NCI-H226 (cell line): ENCODE measurements at regions not wholly inside any gene's neighbourhood (a gene's known extent, or its start where the extent isn't known, plus 50 kb on each side); places are given as distances from the start of the nearest gene placed in this dataset.

Source experiments
- DNase-seq: peaks from one replicate; pipeline ENCODE4 v3.0.0-alpha.2; 2015

- no peak for DNase-seq
Observed at GRCh38 chr1:118339400-118340124, 154.5 kb upstream of the SPAG17 start.

DNA sequence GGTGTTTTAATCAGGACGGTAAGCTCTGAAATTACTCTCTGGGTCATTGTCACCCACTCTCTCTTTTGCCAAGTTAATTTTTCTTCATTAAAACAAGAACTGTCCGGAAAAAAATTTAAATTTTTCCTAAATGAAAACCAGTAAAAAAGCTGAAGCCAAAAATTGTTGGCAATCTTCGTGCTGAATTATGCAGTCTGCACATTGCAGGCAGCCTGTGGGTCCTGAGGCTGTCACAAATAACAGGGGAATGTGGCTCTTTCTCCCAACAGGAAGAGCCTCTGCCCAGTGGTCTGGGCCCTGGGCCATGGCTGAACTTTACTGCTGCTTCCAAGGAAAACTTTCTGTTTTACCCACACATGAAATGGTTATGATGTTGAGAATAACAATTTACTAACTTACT lies 153.9 kb upstream of the SPAG17 start:
- no peak for DNase-seq

- no peak for DNase-seq
Observed at GRCh38 chr1:118337346-118337745, 152.3 kb upstream of the SPAG17 start.

- DNase-seq = no peak
Observed at GRCh38 chr1:118335331-118335732, 150.3 kb upstream of the SPAG17 start.

DNA sequence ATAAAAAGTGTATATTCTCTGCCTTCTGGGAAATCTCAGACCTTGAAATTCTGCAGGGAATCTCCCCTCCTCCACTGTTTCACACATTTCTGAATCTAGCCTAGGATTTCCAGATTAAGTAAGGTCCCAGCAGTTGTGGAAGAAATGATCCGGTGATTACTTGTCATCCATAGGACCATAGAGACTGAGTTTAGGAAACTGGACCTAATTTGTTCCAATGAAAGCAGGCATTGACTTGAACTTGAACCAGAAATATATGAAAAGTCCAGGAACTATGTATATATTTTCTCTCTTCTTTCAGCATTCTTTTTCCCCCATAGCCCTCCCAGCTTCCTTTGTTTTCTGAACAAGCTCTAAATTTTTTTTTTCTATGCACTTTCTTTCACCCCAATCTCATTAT lies 149.5 kb upstream of the SPAG17 start:
- no peak for DNase-seq

GRCh38 chr1:118333601-118334210 lies 148.7 kb upstream of the SPAG17 start:
- no peak for DNase-seq

- DNase-seq = no peak
Observed at GRCh38 chr1:118326960-118327629, 142.1 kb upstream of the SPAG17 start.

DNA sequence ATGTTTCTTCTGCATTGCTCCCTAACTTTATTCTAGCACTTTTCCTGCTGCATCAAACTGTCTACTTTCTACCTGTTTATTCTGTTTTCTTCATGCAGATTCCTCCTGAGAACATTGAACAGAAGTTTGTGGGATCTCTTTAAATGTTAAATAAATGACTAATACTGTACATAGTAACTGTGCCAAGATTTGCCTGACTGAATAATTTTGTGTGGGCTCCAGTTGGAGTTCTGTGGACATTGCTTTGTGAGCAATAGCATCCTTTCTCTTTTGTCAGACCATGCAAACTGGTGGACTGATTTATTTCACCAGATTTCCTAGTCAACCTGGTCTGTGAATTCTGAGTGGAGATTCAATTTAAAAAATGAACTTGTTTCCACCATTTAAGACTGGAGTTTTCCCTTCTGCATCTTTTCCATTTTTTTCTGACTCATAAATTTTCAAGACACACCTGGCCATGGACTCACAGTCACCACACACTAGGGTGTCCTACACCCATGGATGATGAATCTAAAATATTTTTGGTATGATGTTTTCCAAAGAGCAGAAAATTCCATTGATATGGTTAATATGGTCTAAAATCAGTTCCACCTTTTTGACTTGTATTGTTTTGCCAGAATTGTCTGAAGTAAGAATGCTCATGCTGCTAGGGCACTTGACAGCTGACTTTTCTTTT lies 140.7 kb upstream of the SPAG17 start:
- no peak for DNase-seq

GRCh38 chr1:118323246-118323645 lies 138.2 kb upstream of the SPAG17 start:
- DNase-seq = no peak

GRCh38 chr1:118322331-118322730 lies 137.3 kb upstream of the SPAG17 start:
- DNase-seq = no peak

GRCh38 chr1:118321840-118322239 lies 136.8 kb upstream of the SPAG17 start:
- DNase-seq = no peak

DNA sequence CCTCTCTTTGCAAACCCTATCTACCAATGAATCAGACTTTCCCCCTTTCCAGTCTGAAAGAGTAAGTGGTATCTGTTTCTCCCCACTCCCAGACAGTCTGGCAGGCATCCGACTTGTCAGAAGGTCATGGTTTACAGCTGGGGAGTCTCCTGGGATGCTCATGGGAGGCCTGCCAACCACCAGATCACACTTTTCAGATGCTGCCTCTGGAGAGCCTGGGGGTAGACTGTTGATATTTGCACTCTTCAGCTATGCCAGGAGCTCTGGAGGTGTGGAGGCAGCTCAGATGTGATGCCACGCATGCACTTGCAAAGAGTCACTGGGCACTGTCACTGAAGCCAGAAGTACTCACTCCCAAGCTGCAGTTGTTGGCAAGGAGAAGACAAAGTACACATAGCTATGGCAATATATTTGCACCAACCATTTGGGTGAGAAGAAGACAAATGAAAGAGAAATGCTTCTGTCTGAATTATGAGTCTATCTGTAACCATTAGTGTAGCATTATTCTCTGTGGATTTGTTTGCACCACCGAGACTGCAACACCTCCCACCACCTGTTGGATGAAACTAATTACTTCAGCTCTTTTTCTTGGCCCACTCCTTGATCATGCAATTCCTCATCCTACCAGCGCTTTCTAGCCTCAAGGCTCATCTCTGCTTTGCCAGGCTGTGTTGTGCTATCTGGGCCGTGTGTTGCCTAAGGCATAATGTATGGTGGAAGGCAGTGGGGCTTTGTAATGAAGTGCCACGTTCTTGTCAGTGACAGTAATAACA lies 133.0 kb upstream of the SPAG17 start:
- DNase-seq = no peak

DNA sequence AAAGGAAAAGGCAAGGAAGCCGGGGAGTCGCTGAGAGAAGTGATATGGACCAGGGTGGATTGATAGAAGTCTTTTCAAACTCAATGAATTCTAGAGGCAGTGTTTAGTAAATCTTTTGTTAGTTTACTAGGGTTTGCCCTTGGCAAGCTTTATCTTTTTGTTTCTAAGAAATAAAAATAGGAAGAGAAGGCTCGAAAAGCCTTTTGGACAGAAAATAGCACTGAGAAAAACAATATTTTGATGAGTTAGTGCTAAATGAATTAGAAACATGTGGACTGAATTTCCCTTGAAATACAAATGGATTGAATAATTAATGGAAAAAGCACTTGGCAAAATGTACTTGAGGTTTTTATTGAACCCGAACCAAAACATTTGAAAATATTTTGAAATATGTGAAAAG lies 121.8 kb upstream of the SPAG17 start:
- no peak for DNase-seq

- DNase-seq = no peak
Observed at GRCh38 chr1:118304722-118305359, 119.8 kb upstream of the SPAG17 start.

DNA sequence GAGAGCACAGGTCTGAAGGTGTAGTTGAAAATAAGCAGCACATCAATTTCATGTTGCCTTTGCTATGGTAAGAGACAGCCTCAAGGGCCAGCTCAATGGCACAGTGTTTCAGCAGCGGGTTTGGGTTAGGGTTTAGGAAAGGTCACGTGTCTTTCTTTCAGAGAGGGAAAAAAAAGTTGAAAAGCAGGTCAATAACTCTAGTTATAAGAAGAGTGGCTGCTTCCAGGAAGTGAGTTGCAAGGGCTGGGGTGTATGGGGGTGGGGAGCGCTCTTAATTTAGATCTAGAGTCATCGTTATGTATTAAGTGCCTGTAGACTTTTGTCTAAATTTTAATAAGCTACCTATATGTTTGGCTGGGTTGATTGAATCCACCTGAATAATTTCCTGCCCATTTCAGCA lies 118.5 kb upstream of the SPAG17 start:
- DNase-seq = no peak

GRCh38 chr1:118303064-118303463 lies 118.0 kb upstream of the SPAG17 start:
- no peak for DNase-seq

DNA sequence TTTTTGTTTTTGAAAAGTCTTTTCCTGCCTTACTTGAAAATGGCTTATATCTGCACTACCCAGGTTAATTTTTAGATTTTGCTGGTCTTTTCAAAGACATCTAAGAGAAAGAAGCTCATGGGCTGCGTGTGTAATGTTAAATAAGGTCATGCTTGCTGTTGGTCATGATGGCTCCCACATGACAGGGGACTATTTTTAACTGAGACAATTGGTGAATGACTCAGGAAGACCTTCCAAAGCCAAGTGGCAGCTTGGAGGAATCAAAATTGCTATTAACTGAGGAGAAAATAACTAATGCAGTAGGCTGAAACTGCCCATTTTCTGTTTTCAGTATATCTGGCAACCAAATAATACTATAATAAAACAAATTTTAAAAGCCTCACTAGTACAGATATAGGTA lies 117.1 kb upstream of the SPAG17 start:
- no peak for DNase-seq

- no peak for DNase-seq
Observed at GRCh38 chr1:118300808-118301207, 115.8 kb upstream of the SPAG17 start.

DNA sequence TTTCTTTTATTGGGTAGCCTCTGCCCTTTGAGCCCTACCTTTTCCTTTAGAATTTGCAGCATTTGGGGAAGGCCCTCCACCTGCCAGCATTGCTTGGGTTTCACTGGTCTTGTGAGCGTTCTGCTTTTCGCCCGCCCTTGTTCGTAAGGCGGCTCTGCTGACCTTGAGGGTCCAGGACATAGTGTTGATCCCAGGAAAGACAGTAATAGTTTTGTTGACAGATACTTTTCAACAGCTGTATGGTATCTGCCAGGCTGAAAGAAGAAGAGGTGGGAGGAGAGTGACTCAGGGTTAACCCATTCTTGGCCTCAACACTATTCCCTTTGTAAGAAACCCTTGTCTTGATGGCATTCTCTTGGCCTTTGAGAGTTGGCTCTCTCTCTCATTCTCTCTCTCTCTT lies 113.4 kb upstream of the SPAG17 start:
- no peak for DNase-seq

- DNase-seq = no peak
Observed at GRCh38 chr1:118297521-118297920, 112.5 kb upstream of the SPAG17 start.

DNA sequence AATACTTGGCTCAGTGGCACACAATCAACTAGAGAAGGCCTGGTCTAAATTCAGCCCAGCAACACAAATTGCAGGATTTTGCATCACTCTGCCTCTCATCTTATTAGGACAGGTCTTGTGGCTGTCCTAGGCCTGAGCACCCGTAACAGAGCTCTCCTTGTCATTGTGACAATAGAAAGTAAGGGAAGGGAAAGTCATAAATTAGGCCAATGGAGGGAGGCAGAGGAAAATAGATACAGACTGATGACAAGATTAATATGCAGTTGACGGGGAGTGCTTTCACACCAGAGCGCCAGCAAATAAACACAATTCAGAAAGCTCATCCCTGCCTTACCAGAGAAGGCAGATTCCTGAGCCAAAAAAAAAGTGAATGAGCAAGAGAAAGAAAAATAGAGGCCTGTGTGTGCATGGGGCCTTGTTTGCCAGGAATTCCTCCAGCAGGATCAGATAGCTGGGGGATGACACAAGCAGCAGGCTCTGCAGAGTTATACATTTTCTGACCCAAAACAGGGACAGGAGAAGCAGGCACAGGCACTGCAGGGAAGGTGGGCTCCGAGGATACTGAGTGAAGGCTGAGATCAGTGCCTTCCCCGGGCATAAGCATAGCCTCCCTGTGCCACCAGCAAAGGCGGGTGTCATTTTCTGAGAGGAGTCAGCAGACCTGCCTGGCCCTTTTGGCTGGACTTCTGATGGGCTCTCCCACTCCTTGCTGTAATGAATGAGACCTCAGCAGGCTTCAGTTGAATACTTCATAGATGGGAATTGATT lies 110.0 kb upstream of the SPAG17 start:
- no peak for DNase-seq

- DNase-seq = no peak
Observed at GRCh38 chr1:118291661-118292060, 106.6 kb upstream of the SPAG17 start.
